ENCODE measurements at regions not wholly inside any gene's neighbourhood (a gene's known extent, or its start where the extent isn't known, plus 50 kb on each side); places are given as distances from the start of the nearest gene placed in this dataset.

- Histone ChIP-seq H3K36me3 (no peaks in the 10 kb centered on the region), H3K27ac (no peak overlapping the region), H3K9me3 (no peaks in the 10 kb centered on the region), H3K4me3 (no peak overlapping the region), H3K4me1 (no peaks in the 10 kb centered on the region), H3K27me3 (no peaks in the 10 kb centered on the region)
- ATAC-seq (ENCODE audit: low FRiP score in 2 of 2) (no peak), DNase-seq (no peak)
- TF ChIP-seq CTCF (IDR thresholded peaks at IDR 0.05) (no peak), POLR2A (IDR thresholded peaks at IDR 0.05) (no peak), POLR2AphosphoS5 (IDR thresholded peaks at IDR 0.05) (no peak)
These were observed 513.1 kb upstream of the CBLB start for GRCh38 chr3:106381939-106382335.

GRCh38 chr3:106386050-106386449, 517.2 kb upstream of the CBLB start:
- TF ChIP-seq CTCF (IDR thresholded peaks at IDR 0.05) (no peak), EP300 (IDR thresholded peaks at IDR 0.05) (no peak), POLR2AphosphoS5 (IDR thresholded peaks at IDR 0.05) (no peak), POLR2A (IDR thresholded peaks at IDR 0.05) (no peak)
- ATAC-seq (ENCODE audit: low FRiP score in 2 of 2): no peak
- no peaks in the 10 kb centered on the region for H3K4me1 ChIP-seq

GRCh38 chr3:106392915-106393314, 524.1 kb upstream of the CBLB start:
- H3K4me3 ChIP-seq: no peak overlapping the region
- no peaks in the 10 kb centered on the region for H3K36me3 ChIP-seq
- WGBS, 2 donors: 90 to 98% methylated on average over 1 of the region's 1 CpG
- no peak overlapping the region for H3K27ac ChIP-seq
- TF ChIP-seq POLR2A (IDR thresholded peaks at IDR 0.05): no peak
- no peak for TF ChIP-seq EP300 (IDR thresholded peaks at IDR 0.05)
- no peak for TF ChIP-seq POLR2AphosphoS5 (IDR thresholded peaks at IDR 0.05)
- TF ChIP-seq CTCF (IDR thresholded peaks at IDR 0.05): no peak
- no peaks in the 10 kb centered on the region for H3K4me1 ChIP-seq
- ATAC-seq (ENCODE audit: low FRiP score in 2 of 2) (no peak), DNase-seq (no peak)
- H3K9me3 ChIP-seq: no peaks in the 10 kb centered on the region
- no peaks in the 10 kb centered on the region for H3K27me3 ChIP-seq

More at GRCh38 chr3:106386050-106386449, 517.2 kb upstream of the CBLB start:
- no peaks in the 10 kb centered on the region for H3K27me3 ChIP-seq
- no peak overlapping the region for H3K27ac ChIP-seq
- H3K4me3 ChIP-seq: no peak overlapping the region
- no peak for DNase-seq
- no peaks in the 10 kb centered on the region for H3K36me3 ChIP-seq
- WGBS, 2 donors: 56 to 68% methylated on average over 3 of the region's 3 CpGs
- no peaks in the 10 kb centered on the region for H3K9me3 ChIP-seq

GRCh38 chr3:106397006-106397405, 528.2 kb upstream of the CBLB start:
- 94 to 95% methylated on average over 2 of the region's 2 CpGs for WGBS, 2 donors
- Histone ChIP-seq H3K4me3 (no peak overlapping the region), H3K27ac (no peak overlapping the region), H3K36me3 (no peaks in the 10 kb centered on the region), H3K9me3 (no peaks in the 10 kb centered on the region), H3K27me3 (no peaks in the 10 kb centered on the region), H3K4me1 (peaks cover 0 to 3% (median 0%) of the 10 kb centered on the region in 4 donors)
- DNase-seq: no peak
- no peak for ATAC-seq (ENCODE audit: low FRiP score in 2 of 2)
- TF ChIP-seq POLR2AphosphoS5 (IDR thresholded peaks at IDR 0.05) (no peak), POLR2A (IDR thresholded peaks at IDR 0.05) (no peak), EP300 (IDR thresholded peaks at IDR 0.05) (no peak), CTCF (IDR thresholded peaks at IDR 0.05) (no peak)

- H3K36me3 ChIP-seq: no peaks in the 10 kb centered on the region
- peaks cover 0 to 3% (median 0%) of the 10 kb centered on the region in 4 donors for H3K4me1 ChIP-seq
- H3K4me3 ChIP-seq: no peak overlapping the region
- TF ChIP-seq POLR2AphosphoS5 (IDR thresholded peaks at IDR 0.05): no peak
- TF ChIP-seq EP300 (IDR thresholded peaks at IDR 0.05): no peak
- no peak for TF ChIP-seq POLR2A (IDR thresholded peaks at IDR 0.05)
- no peak for TF ChIP-seq CTCF (IDR thresholded peaks at IDR 0.05)
- 59 to 70% methylated on average over 2 of the region's 2 CpGs for WGBS, 2 donors
- H3K9me3 ChIP-seq: no peaks in the 10 kb centered on the region
- no peak overlapping the region for H3K27ac ChIP-seq
- no peaks in the 10 kb centered on the region for H3K27me3 ChIP-seq
- ATAC-seq (ENCODE audit: low FRiP score in 2 of 2) (no peak), DNase-seq (no peak)
These were observed 530.2 kb upstream of the CBLB start for GRCh38 chr3:106398891-106399600.

Measured in upper lobe of left lung (tissue), 6 donors.